Bronchial epithelial cell (primary cell): ENCODE measurements at regions not wholly inside any gene's neighbourhood (a gene's known extent, or its start where the extent isn't known, plus 50 kb on each side); places are given as distances from the start of the nearest gene placed in this dataset.

ENCODE experiments used
- DNase-seq: peaks from one replicate; pipeline ENCODE4 v3.0.0-alpha.2; 2010; ENCODE audit warnings: low read depth
- FAIRE-seq: peaks from 2 replicates; lab custom pipeline; 2011; peaks lifted over from hg19 to GRCh38; lab: Jason Lieb, UNC
- H3K27me3 ChIP-seq: 2 replicates; pipeline ENCODE4 v1.5.1; 2011; ENCODE audit warnings: low read length; ENCODE audit not compliant: control insufficient read depth, insufficient read depth
- H3K36me3 ChIP-seq: 2 replicates; pipeline ENCODE4 v1.5.1; 2011; ENCODE audit warnings: low read length; ENCODE audit not compliant: control insufficient read depth, insufficient read depth
- H3K4me3 ChIP-seq: 2 replicates; pipeline ENCODE4 v1.5.1; 2011; ENCODE audit warnings: mild to moderate bottlenecking, low read depth, low read length, control low read depth
- CTCF ChIP-seq: IDR thresholded peaks from 2 replicates; pipeline ENCODE4 v1.5.1; 2011; ENCODE audit warnings: mild to moderate bottlenecking, moderate library complexity, low read length, control low read depth, inconsistent platforms; ENCODE audit not compliant: insufficient read depth, severe bottlenecking

- FAIRE-seq (no peak), DNase-seq (no peak)
- no peak for TF ChIP-seq CTCF
- H3K4me3 ChIP-seq, result no peak overlapping the region
- H3K27me3 ChIP-seq, result no peaks in the 10 kb centered on the region
- H3K36me3 ChIP-seq, result no peaks in the 10 kb centered on the region
Observed at GRCh38 chr2:22932288-22932687, 452.7 kb upstream of the KLHL29 start.

- TF ChIP-seq CTCF, result no peak
- no peaks in the 10 kb centered on the region for H3K36me3 ChIP-seq
Observed at GRCh38 chr2:22934747-22935146, 450.2 kb upstream of the KLHL29 start.

GRCh38 chr2:22942441-22942840, 442.5 kb upstream of the KLHL29 start:
- H3K27me3 ChIP-seq, result no peaks in the 10 kb centered on the region
- FAIRE-seq, result no peak
- no peak overlapping the region for H3K4me3 ChIP-seq
- no peak for TF ChIP-seq CTCF
- H3K36me3 ChIP-seq, result no peaks in the 10 kb centered on the region
- DNase-seq, result no peak

More at GRCh38 chr2:22934747-22935146, 450.2 kb upstream of the KLHL29 start:
- FAIRE-seq, result no peak
- no peak overlapping the region for H3K4me3 ChIP-seq
- H3K27me3 ChIP-seq, result no peaks in the 10 kb centered on the region
- no peak for DNase-seq

- Histone ChIP-seq H3K27me3 (no peaks in the 10 kb centered on the region), H3K4me3 (no peak overlapping the region), H3K36me3 (no peaks in the 10 kb centered on the region)
- no peak for FAIRE-seq
- no peak for TF ChIP-seq CTCF
- no peak for DNase-seq
Observed at GRCh38 chr2:22944143-22944542, 440.8 kb upstream of the KLHL29 start.

- FAIRE-seq, result no peak
- no peak for DNase-seq
- TF ChIP-seq CTCF, result no peak
Observed at GRCh38 chr2:22946553-22946952, 438.4 kb upstream of the KLHL29 start.

GRCh38 chr2:22947741-22948140, 437.2 kb upstream of the KLHL29 start:
- no peak overlapping the region for H3K4me3 ChIP-seq
- TF ChIP-seq CTCF, result no peak
- H3K27me3 ChIP-seq, result no peaks in the 10 kb centered on the region
- FAIRE-seq (no peak), DNase-seq (no peak)
- H3K36me3 ChIP-seq, result no peaks in the 10 kb centered on the region

More at GRCh38 chr2:22946553-22946952, 438.4 kb upstream of the KLHL29 start:
- H3K4me3 ChIP-seq, result no peak overlapping the region
- no peaks in the 10 kb centered on the region for H3K27me3 ChIP-seq
- no peaks in the 10 kb centered on the region for H3K36me3 ChIP-seq
